Heart left ventricle (tissue), 13 donors: ENCODE measurements at regions not wholly inside any gene's neighbourhood (a gene's known extent, or its start where the extent isn't known, plus 50 kb on each side); places are given as distances from the start of the nearest gene placed in this dataset.

ENCODE experiments used
- CTCF ChIP-seq, 12 donors: fragments of 200-600 bp; sonication (generic) in 4 of 12; IDR thresholded peaks; one replicate each; pipeline versions ENCODE4 v1.5.0 to v1.8.0; 2018 to 2022; ENCODE audit warnings: antibody characterized with exemption in 12 of 12, mild to moderate bottlenecking in 5 of 12
- POLR2A ChIP-seq, 2 donors: fragments of 450-650 bp; IDR thresholded peaks; one replicate each; pipeline ENCODE4 v1.6.1; 2017; ENCODE audit warnings: antibody characterized with exemption in 2 of 2, mild to moderate bottlenecking in 2 of 2, moderate library complexity in 2 of 2
- donor health status: ischemic (EF 13 %, LVEDD 7.1; RV severe dilation, severe dysfunction).
- donor health status: DM: no; HTN: yes; CAD: no.
- donor health status: DM: no; HTN: no; CAD: no.
- donor health status: ischemic (EF 25% LVEDD 6.9; RV normal size, moderate dysfunction).
- donor health status: ischemic (EF 25% LVEDD 5.7; RV mildly dilated, moderate dysfunction).
- donor health status: ischemic (EF 35%, LVEDD 5.7; RV mildly dilated, moderate dysfunction).
- donor health status: nonischemic (EF 11% LVEDD 7.7; RV severe dilation, severe dysfunction).
- donor health status: DM: yes; HTN: yes; CAD: no.
- donor health status: PGD.
- donor health status: ischemic (EF 29% LVEDD 5.4; RV normal size, mild dysfunction).
- donor health status: nonischemic (EF 23%, LVEDD 6.1; RV moderate dilation, normal function).

GRCh38 chr2:138956116-138956515 is 175.9 kb upstream of the NXPH2 start:
- TF ChIP-seq POLR2A (IDR thresholded peaks at IDR 0.05) (no peak), CTCF (IDR thresholded peaks at IDR 0.05) (no peak)
